ENCODE measurements at regions not wholly inside any gene's neighbourhood (a gene's known extent, or its start where the extent isn't known, plus 50 kb on each side); places are given as distances from the start of the nearest gene placed in this dataset.
"Not testable (repeated sequence)": the region's sequence is repeated elsewhere in the genome, so short reads cannot be mapped to it uniquely, and the experiment has no call there.

DNA sequence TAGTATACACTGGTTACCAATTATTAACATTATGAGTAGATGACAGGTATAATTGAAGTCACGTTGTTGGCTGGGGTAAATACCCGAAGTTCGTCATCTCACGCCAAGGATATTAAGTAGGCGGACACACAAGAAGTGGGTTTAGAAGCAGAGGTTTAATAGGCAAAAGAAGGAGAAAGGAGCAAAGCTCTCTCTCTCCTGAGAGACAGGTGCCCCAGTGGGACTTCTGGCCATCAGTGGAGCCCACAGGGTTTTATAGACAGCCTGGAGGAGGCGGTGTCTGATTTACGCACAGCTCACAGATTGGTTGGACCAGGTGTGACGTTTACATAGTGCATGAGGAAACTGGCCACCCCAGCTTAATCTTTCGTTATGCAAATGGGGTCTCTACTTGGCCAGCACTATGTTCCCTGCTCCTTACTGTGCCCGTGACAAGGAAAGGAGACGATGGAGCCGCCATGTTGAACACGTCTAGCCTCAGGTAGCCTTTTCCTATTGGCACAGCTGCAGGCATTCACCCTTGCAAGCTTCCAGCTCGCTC is 128.8 kb upstream of the KYNU start:
- no peak for DNase-seq (ENCODE audit: low read depth)
- TF ChIP-seq, protein P1, sequence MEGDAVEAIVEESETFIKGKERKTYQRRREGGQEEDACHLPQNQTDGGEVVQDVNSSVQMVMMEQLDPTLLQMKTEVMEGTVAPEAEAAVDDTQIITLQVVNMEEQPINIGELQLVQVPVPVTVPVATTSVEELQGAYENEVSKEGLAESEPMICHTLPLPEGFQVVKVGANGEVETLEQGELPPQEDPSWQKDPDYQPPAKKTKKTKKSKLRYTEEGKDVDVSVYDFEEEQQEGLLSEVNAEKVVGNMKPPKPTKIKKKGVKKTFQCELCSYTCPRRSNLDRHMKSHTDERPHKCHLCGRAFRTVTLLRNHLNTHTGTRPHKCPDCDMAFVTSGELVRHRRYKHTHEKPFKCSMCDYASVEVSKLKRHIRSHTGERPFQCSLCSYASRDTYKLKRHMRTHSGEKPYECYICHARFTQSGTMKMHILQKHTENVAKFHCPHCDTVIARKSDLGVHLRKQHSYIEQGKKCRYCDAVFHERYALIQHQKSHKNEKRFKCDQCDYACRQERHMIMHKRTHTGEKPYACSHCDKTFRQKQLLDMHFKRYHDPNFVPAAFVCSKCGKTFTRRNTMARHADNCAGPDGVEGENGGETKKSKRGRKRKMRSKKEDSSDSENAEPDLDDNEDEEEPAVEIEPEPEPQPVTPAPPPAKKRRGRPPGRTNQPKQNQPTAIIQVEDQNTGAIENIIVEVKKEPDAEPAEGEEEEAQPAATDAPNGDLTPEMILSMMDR (IDR thresholded peaks at IDR 0.05; ENCODE audit: control insufficient read depth, extremely low read depth, insufficient read depth) = no peak
- no peak overlapping the region for H3K4me3 ChIP-seq (ENCODE audit: low read depth, low read length)

DNA sequence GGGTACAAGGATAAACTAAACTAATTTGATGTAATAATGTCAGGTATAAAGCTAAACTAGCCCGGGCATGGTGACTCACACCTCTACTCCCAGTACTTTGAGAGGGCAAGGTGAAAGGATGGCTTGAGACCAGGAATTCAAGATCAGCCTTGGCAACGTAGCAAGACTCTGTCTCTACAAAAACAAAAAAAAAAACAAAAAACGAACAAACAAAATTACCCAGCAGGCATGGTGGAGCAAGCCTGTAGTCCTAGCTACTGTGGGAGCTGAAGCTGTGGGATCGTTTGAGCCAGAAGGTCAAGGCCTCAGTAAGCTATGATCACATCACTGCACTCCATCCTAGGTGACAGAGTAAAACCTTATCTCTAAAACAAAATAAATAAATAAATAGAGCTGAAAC is 131.8 kb upstream of the KYNU start:
- no peak for DNase-seq (ENCODE audit: low read depth)
- H3K4me3 ChIP-seq (ENCODE audit: low read depth, low read length) = no peak overlapping the region
- TF ChIP-seq, protein P1 (IDR thresholded peaks at IDR 0.05; ENCODE audit: control insufficient read depth, extremely low read depth, insufficient read depth) = no peak

DNA sequence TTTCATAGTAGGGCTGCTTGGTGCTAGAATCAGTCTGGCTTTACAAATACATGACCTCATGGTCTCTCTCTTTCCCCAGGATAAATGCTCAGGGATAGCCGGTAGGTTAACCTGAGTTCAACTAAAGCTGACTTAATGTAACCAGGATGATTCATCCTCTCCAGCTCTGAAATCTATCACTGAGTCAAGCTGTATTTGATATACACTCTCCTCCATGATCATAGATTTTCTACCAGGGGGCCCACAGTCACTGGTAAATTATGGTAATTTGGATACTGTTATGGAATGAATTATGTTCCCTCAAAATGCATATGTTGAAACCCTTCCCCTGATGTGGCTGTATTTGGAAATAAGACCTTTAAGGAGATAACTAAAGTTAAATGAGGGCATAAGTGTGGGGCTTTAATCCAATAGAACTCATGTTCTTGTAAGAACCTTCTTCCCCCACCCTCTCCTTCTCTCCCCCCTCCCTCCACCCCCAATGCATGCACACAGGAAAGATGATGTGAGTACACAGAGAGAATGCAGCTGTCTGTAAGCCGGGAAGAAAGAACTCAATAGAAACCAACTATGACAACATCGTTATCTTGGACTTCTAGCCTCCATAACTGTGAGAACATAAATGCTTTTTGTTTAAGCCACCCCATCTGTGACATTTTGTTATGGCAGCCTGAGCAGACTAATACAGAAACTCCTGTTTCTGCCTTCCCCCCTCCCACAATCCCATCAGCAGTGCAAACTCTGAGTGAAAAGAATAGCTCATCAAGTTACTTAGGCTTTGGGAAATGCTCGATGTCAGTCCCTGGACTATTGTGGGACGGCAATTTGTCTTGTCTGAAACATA is 134.9 kb upstream of the KYNU start:
- no peak for DNase-seq (ENCODE audit: low read depth)
- no peak overlapping the region for H3K4me3 ChIP-seq (ENCODE audit: low read depth, low read length)
- TF ChIP-seq, protein P1 (IDR thresholded peaks at IDR 0.05; ENCODE audit: control insufficient read depth, extremely low read depth, insufficient read depth) = no peak

DNA sequence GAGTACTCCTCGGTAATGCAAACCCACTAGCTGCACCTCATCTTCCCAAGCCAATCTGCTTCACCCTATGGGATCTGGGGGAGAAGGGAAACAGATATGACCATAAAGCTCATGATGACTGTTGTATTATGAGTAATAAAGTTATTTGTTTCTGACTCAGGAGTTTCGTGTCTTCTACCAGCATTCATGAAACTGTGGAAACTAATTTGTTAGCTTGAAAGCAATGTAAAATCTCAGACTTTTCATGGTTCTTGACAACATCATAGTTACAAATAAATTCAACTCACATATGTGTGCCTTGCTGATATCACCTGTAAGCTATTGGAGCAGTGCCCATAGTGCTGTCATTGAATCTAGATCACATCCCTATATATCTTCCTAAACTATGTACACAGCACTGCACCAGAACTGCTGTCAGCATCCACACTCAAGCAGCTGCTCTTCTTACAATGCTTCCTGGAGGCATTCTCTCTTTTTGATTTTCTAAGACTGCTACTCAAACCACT is 135.6 kb upstream of the KYNU start:
- H3K4me3 ChIP-seq (ENCODE audit: low read depth, low read length) = no peak overlapping the region
- DNase-seq (ENCODE audit: low read depth) = no peak
- TF ChIP-seq, protein P1 (IDR thresholded peaks at IDR 0.05; ENCODE audit: control insufficient read depth, extremely low read depth, insufficient read depth) = no peak

DNA sequence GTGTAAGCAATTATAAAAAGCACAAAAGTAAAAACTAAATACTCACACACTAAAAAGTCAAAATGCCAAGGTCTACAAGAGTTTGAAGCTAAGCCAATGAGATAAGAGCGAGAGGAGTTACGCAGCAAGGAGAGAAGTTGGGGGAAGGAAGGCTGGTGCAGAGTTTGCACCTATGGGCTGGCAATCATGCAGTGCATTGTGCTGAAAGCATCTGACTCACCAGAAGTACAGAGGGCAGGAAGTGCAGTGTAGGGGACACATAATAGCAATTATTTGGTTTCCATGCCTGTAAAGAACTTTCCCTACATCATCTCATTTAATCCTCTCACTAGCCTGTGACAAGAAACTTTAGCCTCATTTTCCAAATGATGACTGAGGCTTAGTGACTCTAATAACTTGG is 142.7 kb upstream of the KYNU start:
- no peak overlapping the region for H3K4me3 ChIP-seq (ENCODE audit: low read depth, low read length)
- TF ChIP-seq, protein P1 (IDR thresholded peaks at IDR 0.05; ENCODE audit: control insufficient read depth, extremely low read depth, insufficient read depth) = no peak
- no peak for DNase-seq (ENCODE audit: low read depth)

DNA sequence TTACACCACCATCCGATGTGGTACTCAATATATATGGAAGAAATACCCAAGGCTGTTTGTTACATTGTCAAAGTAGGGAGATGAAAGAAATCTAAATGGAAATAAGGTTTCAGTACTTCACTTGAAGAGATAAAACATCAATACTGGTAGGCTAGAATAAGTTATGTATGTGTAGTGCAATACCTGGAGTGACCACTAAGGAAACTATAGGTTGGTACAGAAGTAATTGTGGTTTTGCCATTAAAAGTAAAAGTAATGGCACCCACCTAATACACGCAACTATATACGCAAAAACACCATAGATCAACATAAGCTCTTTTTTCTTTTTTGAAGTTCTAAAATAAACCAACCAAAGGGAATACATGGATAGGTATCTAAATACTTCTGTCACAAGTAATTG is 143.2 kb upstream of the KYNU start:
- no peak overlapping the region for H3K4me3 ChIP-seq (ENCODE audit: low read depth, low read length)
- TF ChIP-seq, protein P1 (IDR thresholded peaks at IDR 0.05; ENCODE audit: control insufficient read depth, extremely low read depth, insufficient read depth) = no peak
- no peak for DNase-seq (ENCODE audit: low read depth)

DNA sequence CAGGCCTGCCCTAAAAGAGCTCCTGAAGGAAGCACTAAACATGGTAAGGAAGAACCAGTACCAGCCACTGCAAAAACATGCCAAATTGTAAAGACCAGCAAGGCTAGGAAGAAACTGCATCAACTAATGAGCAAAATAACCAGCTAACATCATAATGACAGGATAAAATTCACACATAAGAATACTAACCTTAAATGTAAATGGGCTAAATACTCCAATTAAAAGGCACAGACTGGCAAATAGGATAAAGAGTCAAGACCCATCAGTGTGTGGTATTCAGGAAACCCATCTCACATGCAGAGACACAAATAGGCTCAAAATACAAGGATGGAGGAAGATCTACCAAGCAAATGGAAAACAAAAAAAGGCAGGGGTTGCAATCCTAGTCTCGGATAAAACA is 147.7 kb upstream of the KYNU start:
- not testable (repeated sequence) for H3K4me3 ChIP-seq (ENCODE audit: low read depth, low read length); DNase-seq (ENCODE audit: low read depth)

DNA sequence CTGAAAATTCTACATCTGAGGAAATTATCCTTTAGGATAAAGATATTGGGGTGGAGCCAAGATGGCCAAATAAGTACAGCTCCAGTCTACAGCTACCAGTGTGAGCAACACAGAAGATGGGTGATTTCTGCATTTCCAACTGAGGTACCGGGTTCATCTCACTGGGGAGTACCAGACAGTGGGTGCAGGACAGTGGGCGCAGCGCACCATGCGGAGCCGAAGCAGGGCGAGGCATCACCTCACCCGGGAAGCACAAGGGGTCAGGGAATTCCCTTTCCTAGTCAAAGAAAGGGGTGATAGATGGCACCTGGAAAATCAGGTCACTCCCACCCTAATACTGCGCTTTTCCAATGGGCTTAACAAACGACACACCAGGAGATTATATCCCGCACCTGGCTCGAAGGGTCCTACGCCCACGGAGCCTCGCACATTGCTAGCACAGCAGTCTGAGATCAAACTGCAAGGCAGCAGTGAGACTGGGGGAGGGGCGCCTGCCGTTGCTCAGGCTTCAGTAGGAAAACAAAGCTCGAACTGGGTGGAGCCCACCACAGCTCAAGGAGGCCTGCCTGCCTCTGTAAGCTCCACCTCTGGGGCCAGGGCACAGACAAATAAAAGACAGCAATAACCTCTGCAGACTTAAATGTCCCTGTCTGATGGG is 149.5 kb upstream of the KYNU start:
- not testable (repeated sequence) for H3K4me3 ChIP-seq (ENCODE audit: low read depth, low read length); DNase-seq (ENCODE audit: low read depth)

Measured in LNCaP clone FGC (cell line).